ENCODE measurements at regions not wholly inside any gene's neighbourhood (a gene's known extent, or its start where the extent isn't known, plus 50 kb on each side); places are given as distances from the start of the nearest gene placed in this dataset.

DNA sequence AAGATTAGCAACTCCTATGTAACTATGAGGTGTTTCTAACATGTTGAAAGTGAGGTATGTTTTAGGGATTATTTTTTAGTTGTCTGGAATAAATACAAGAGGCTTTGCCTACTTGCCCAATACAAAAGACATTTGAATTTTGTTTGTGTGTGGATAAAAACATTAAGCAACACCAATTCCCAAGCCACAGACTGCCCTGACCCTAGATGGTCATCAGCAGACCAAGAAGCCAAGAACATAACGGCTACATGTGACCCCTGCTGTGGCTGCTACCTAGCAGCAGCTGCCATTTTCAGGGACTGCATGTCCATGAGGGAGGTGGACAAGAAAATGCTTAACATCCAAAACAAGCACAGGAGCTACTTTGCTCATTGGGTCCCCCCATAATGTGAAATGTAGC, 70.5 kb upstream of the QRFPR start:
- H3K27ac ChIP-seq (ENCODE audit: low read depth in 1 of 2, low read length in 1 of 2) = no peak overlapping the region
- H3K9ac ChIP-seq (ENCODE audit: insufficient read depth in 1 of 2, low read length in 2 of 2) = no peak overlapping the region
- no peaks in the 10 kb centered on the region for H3K27me3 ChIP-seq (ENCODE audit: control insufficient read depth in 3 of 3, insufficient read depth in 3 of 3, low read length in 2 of 3)
- ATAC-seq (ENCODE audit: insufficient read depth, low FRiP score) (no peak), DNase-seq (no peak)
- 96% methylated on average over 1 of the region's 1 CpG for WGBS, 2 donors
- TF ChIP-seq CTCF (IDR thresholded peaks at IDR 0.05; ENCODE audit: control extremely low read depth, extremely low read depth) = no peak
- H3K4me3 ChIP-seq = no peak overlapping the region
- peaks cover 0 to 2% (median 0%) of the 10 kb centered on the region in 5 donors for H3K4me1 ChIP-seq (ENCODE audit: control insufficient read depth in 5 of 5, insufficient read depth in 5 of 5, low read length in 5 of 5)
- H3K36me3 ChIP-seq (ENCODE audit: control insufficient read depth in 4 of 4, insufficient read depth in 4 of 4, low read length in 4 of 4) = no peaks in the 10 kb centered on the region
- H3K9me3 ChIP-seq (ENCODE audit: control insufficient read depth in 4 of 4, insufficient read depth in 3 of 4, low read length in 3 of 4) = peaks cover 0 to 2% (median 0%) of the 10 kb centered on the region in 4 donors

DNA sequence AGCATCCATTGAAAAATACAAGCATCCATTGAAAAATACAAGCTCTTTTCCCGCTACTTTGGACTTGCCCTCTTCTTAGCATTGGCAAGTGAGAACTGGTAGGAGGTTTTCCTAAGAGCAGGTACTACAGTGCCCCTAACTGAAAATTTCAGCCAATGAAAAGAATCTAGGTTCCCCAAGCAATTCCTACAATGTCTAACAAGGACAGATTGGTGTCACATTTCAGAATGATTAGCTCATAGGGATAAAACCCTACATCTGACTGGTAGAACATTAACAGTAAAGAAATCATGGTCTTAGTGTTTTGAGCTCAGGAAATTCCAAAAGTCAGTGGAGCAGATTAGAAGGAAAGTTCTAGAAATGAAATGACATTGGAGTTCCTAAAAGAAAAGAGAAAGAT, 68.6 kb upstream of the QRFPR start:
- no peak overlapping the region for H3K27ac ChIP-seq (ENCODE audit: low read depth in 1 of 2, low read length in 1 of 2)
- peaks cover 0 to 2% (median 0%) of the 10 kb centered on the region in 4 donors for H3K9me3 ChIP-seq (ENCODE audit: control insufficient read depth in 4 of 4, insufficient read depth in 3 of 4, low read length in 3 of 4)
- H3K27me3 ChIP-seq (ENCODE audit: control insufficient read depth in 3 of 3, insufficient read depth in 3 of 3, low read length in 2 of 3) = no peaks in the 10 kb centered on the region
- 79 to 96% methylated on average over 1 of the region's 1 CpG for WGBS, 2 donors
- peaks cover 0 to 2% (median 0%) of the 10 kb centered on the region in 5 donors for H3K4me1 ChIP-seq (ENCODE audit: control insufficient read depth in 5 of 5, insufficient read depth in 5 of 5, low read length in 5 of 5)
- H3K4me3 ChIP-seq = no peak overlapping the region
- no peak for ATAC-seq (ENCODE audit: insufficient read depth, low FRiP score)
- no peak for DNase-seq
- no peak for TF ChIP-seq CTCF (IDR thresholded peaks at IDR 0.05; ENCODE audit: control extremely low read depth, extremely low read depth)
- H3K9ac ChIP-seq (ENCODE audit: insufficient read depth in 1 of 2, low read length in 2 of 2) = no peak overlapping the region
- no peaks in the 10 kb centered on the region for H3K36me3 ChIP-seq (ENCODE audit: control insufficient read depth in 4 of 4, insufficient read depth in 4 of 4, low read length in 4 of 4)

- ATAC-seq (ENCODE audit: insufficient read depth, low FRiP score) (no peak), DNase-seq (no peak)
- 97 to 100% methylated on average over 2 of the region's 2 CpGs for WGBS, 2 donors
- no peak overlapping the region for H3K27ac ChIP-seq (ENCODE audit: low read depth in 1 of 2, low read length in 1 of 2)
- H3K4me1 ChIP-seq (ENCODE audit: control insufficient read depth in 5 of 5, insufficient read depth in 5 of 5, low read length in 5 of 5) = no peaks in the 10 kb centered on the region
- TF ChIP-seq CTCF (IDR thresholded peaks at IDR 0.05; ENCODE audit: control extremely low read depth, extremely low read depth) = no peak
- H3K9me3 ChIP-seq (ENCODE audit: control insufficient read depth in 4 of 4, insufficient read depth in 3 of 4, low read length in 3 of 4) = peaks cover 0 to 2% (median 0%) of the 10 kb centered on the region in 4 donors
- H3K27me3 ChIP-seq (ENCODE audit: control insufficient read depth in 3 of 3, insufficient read depth in 3 of 3, low read length in 2 of 3) = no peaks in the 10 kb centered on the region
- no peak overlapping the region for H3K4me3 ChIP-seq
- no peak overlapping the region for H3K9ac ChIP-seq (ENCODE audit: insufficient read depth in 1 of 2, low read length in 2 of 2)
- H3K36me3 ChIP-seq (ENCODE audit: control insufficient read depth in 4 of 4, insufficient read depth in 4 of 4, low read length in 4 of 4) = no peaks in the 10 kb centered on the region
Observed at GRCh38 chr4:121448231-121448630, 67.4 kb upstream of the QRFPR start.

GRCh38 chr4:121439669-121440068, 58.9 kb upstream of the QRFPR start:
- Histone ChIP-seq H3K36me3 (ENCODE audit: control insufficient read depth in 4 of 4, insufficient read depth in 4 of 4, low read length in 4 of 4) (no peaks in the 10 kb centered on the region), H3K4me3 (no peak overlapping the region), H3K4me1 (ENCODE audit: control insufficient read depth in 5 of 5, insufficient read depth in 5 of 5, low read length in 5 of 5) (no peaks in the 10 kb centered on the region), H3K9ac (ENCODE audit: insufficient read depth in 1 of 2, low read length in 2 of 2) (no peak overlapping the region), H3K27ac (ENCODE audit: low read depth in 1 of 2, low read length in 1 of 2) (no peak overlapping the region), H3K27me3 (ENCODE audit: control insufficient read depth in 3 of 3, insufficient read depth in 3 of 3, low read length in 2 of 3) (no peaks in the 10 kb centered on the region), H3K9me3 (ENCODE audit: control insufficient read depth in 4 of 4, insufficient read depth in 3 of 4, low read length in 3 of 4) (peaks cover 0 to 10% (median 8%) of the 10 kb centered on the region in 4 donors)
- no peak for TF ChIP-seq CTCF (IDR thresholded peaks at IDR 0.05; ENCODE audit: control extremely low read depth, extremely low read depth)
- 88 to 92% methylated on average over 1 of the region's 1 CpG for WGBS, 2 donors
- DNase-seq (no peak), ATAC-seq (ENCODE audit: insufficient read depth, low FRiP score) (no peak)

Data from lung (tissue), 11 donors.